HEK293 (cell line): ENCODE measurements at regions not wholly inside any gene's neighbourhood (a gene's known extent, or its start where the extent isn't known, plus 50 kb on each side); places are given as distances from the start of the nearest gene placed in this dataset.

ENCODE experiments used
- CTCF ChIA-PET: fragments of 350-600 bp; formaldehyde crosslinking; extraction: SDS; loops from one replicate; lab custom pipeline; 2021; ENCODE audit warnings: antibody characterized with exemption; lab: Yijun Ruan, JAX
- POLR2A ChIA-PET: fragments of 300-600 bp; formaldehyde crosslinking; extraction: SDS; loops from one replicate; lab custom pipeline; 2020; ENCODE audit warnings: antibody characterized with exemption, inconsistent platforms; lab: Yijun Ruan, JAX
- H3K27ac ChIP-seq: fragments of 200-500 bp; sonication (Bioruptor generic); 2 replicates; pipeline ENCODE4 v1.5.1; 2014; ENCODE audit warnings: low read depth, low read length, control low read depth, inconsistent platforms; ENCODE audit errors: extremely low read depth
- H3K36me3 ChIP-seq, 2 experiments: fragments of 200-500 bp in 1 of 2; sonication (Bioruptor generic) in 1 of 2; 1 replicate in 1 of 2; 2 replicates in 1 of 2; pipeline ENCODE4 v1.5.1; 2014 to 2017; ENCODE audit warnings: inconsistent platforms in 2 of 2, low read length in 2 of 2; ENCODE audit not compliant: control insufficient read depth in 2 of 2, insufficient read depth in 1 of 2
- H3K4me1 ChIP-seq: fragments of 200-500 bp; sonication (Bioruptor generic); 2 replicates; pipeline ENCODE4 v1.5.1; 2014; ENCODE audit warnings: mild to moderate bottlenecking, low read length, inconsistent platforms; ENCODE audit not compliant: control insufficient read depth, insufficient read depth
- H3K4me3 ChIP-seq: 2 replicates; pipeline ENCODE4 v1.5.1; 2011; ENCODE audit warnings: low read depth, mild to moderate bottlenecking, control low read depth, low read length, moderate library complexity
- H3K9me3 ChIP-seq: fragments of 200-500 bp; sonication (Bioruptor generic); 2 replicates; pipeline ENCODE4 v1.5.1; 2014; ENCODE audit warnings: low read depth, low read length, inconsistent platforms; ENCODE audit not compliant: control insufficient read depth, insufficient read depth
- FEZF1 ChIP-seq: fragments of 450-650 bp; formaldehyde crosslinking; IDR thresholded peaks from 2 replicates; pipeline ENCODE4 v1.5.1; 2016; ENCODE audit warnings: missing biosample characterization, missing genetic modification characterization
- IKZF3 ChIP-seq: fragments of 450-650 bp; IDR thresholded peaks from 2 replicates; pipeline ENCODE4 v1.5.0; 2018; ENCODE audit warnings: missing biosample characterization, mild to moderate bottlenecking, missing genetic modification characterization, moderate library complexity
- MEIS1 ChIP-seq: sonication (generic); formaldehyde crosslinking; IDR thresholded peaks from 2 replicates; pipeline ENCODE4 v1.8.1; 2022; ENCODE audit warnings: missing genetic modification reagents, mild to moderate bottlenecking, borderline replicate concordance
- PRDM10 ChIP-seq: fragments of 450-650 bp; formaldehyde crosslinking; IDR thresholded peaks from 2 replicates; pipeline ENCODE4 v1.5.1; 2016; ENCODE audit warnings: missing biosample characterization, missing genetic modification characterization
- WT1 ChIP-seq: fragments of 450-650 bp; formaldehyde crosslinking; IDR thresholded peaks from 2 replicates; pipeline ENCODE4 v1.5.1; 2016; ENCODE audit warnings: missing biosample characterization, missing genetic modification characterization
- YY2 ChIP-seq: fragments of 450-650 bp; formaldehyde crosslinking; IDR thresholded peaks from 2 replicates; pipeline ENCODE4 v1.5.1; 2016; ENCODE audit warnings: missing biosample characterization, missing genetic modification characterization
- ZBTB48 ChIP-seq: fragments of 450-650 bp; formaldehyde crosslinking; IDR thresholded peaks from 2 replicates; pipeline ENCODE4 v1.5.1; 2016; ENCODE audit warnings: missing biosample characterization, missing genetic modification characterization
- ZNF140 ChIP-seq: fragments of 450-650 bp; formaldehyde crosslinking; IDR thresholded peaks from 2 replicates; pipeline ENCODE4 v1.5.1; 2016; ENCODE audit warnings: missing biosample characterization, missing genetic modification characterization
- ZNF175 ChIP-seq: fragments of 450-650 bp; formaldehyde crosslinking; IDR thresholded peaks from 2 replicates; pipeline ENCODE4 v1.5.1; 2016; ENCODE audit warnings: missing biosample characterization, missing genetic modification characterization
- ZNF266 ChIP-seq: fragments of 450-650 bp; formaldehyde crosslinking; IDR thresholded peaks from 2 replicates; pipeline ENCODE4 v1.5.1; 2016; ENCODE audit warnings: missing biosample characterization, missing genetic modification characterization, low read depth
- ZNF274 ChIP-seq, 2 experiments: fragments of 200-500 bp in 1 of 2; fragments of 450-650 bp in 1 of 2; sonication (Bioruptor generic) in 1 of 2; formaldehyde crosslinking in 1 of 2; IDR thresholded peaks; 2 replicates each; pipeline versions ENCODE4 v1.5.1 to v1.6.1; 2014 to 2016; ENCODE audit warnings: borderline replicate concordance in 1 of 2, inconsistent platforms in 1 of 2, low read length in 1 of 2, missing biosample characterization in 1 of 2, missing genetic modification characterization in 1 of 2
- ZNF311 ChIP-seq: fragments of 450-650 bp; formaldehyde crosslinking; IDR thresholded peaks from 2 replicates; pipeline ENCODE4 v1.5.1; 2017; ENCODE audit warnings: missing biosample characterization, missing genetic modification characterization, borderline replicate concordance
- ZNF341 ChIP-seq: fragments of 450-650 bp; formaldehyde crosslinking; IDR thresholded peaks from 2 replicates; pipeline ENCODE4; 2016; ENCODE audit warnings: low read depth, missing biosample characterization, missing genetic modification characterization
- ZNF362 ChIP-seq: fragments of 450-650 bp; formaldehyde crosslinking; IDR thresholded peaks from 2 replicates; pipeline ENCODE4 v1.5.1; 2016; ENCODE audit warnings: missing biosample characterization, missing genetic modification characterization
- ZNF433 ChIP-seq: fragments of 450-650 bp; formaldehyde crosslinking; IDR thresholded peaks from 2 replicates; pipeline ENCODE4 v1.5.1; 2016; ENCODE audit warnings: missing biosample characterization, missing genetic modification characterization, low read depth
- ZNF501 ChIP-seq: fragments of 450-650 bp; formaldehyde crosslinking; IDR thresholded peaks from 2 replicates; pipeline ENCODE4 v1.5.1; 2016; ENCODE audit warnings: missing biosample characterization, missing genetic modification characterization
- ZNF558 ChIP-seq: fragments of 450-650 bp; formaldehyde crosslinking; IDR thresholded peaks from 2 replicates; pipeline ENCODE4 v1.5.1; 2016; ENCODE audit warnings: missing biosample characterization, missing genetic modification characterization
- ZNF610 ChIP-seq: fragments of 450-650 bp; formaldehyde crosslinking; IDR thresholded peaks from 2 replicates; pipeline ENCODE4 v1.5.1; 2016; ENCODE audit warnings: missing biosample characterization, missing genetic modification characterization, borderline replicate concordance
- ZXDB ChIP-seq: fragments of 450-650 bp; formaldehyde crosslinking; IDR thresholded peaks from 2 replicates; pipeline ENCODE4 v1.5.1; 2016; ENCODE audit warnings: missing biosample characterization, missing genetic modification characterization
- TF ChIP-seq, protein P1 (sequence below): fragments of 450-650 bp; formaldehyde crosslinking; IDR thresholded peaks from 2 replicates; pipeline ENCODE4 v1.5.1; 2017; ENCODE audit warnings: missing biosample characterization, mild to moderate bottlenecking, missing genetic modification characterization, moderate library complexity
- TF ChIP-seq, protein P2 (sequence below): fragments of 450-650 bp; formaldehyde crosslinking; IDR thresholded peaks from 2 replicates; pipeline ENCODE4 v1.5.1; 2017; ENCODE audit warnings: missing biosample characterization, missing genetic modification characterization

DNA sequence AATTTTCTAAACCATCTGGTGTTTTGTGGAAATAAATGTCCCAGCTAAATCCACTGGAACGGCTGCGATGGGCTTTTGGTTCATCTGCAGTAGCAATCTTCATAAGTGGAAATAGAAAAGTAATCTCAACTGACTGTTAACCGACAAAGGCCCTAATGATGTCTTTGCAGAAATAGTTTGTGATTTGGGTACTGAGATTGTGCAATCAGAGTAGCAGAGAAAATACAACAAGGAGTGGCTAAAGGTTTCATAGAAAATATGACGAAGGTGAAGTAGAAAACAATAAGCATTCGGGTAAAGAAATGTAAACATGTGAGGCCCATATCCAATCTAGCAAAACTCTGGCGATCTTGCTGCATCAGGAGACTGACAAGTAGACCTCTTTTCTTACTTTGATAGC lies 262.6 kb upstream of the MCTP2 start:
- ChIA-PET POLR2A (no interaction called here), CTCF (interaction anchor here (0.6 to 1.0 kb wide), 4 partner anchors 45 to 359 kb away, joined by 3 to 4 read pairs (median 4); no protein-coding TSS in a partner anchor)
- Histone ChIP-seq H3K27ac (no peak overlapping the region), H3K9me3 (no peaks in the 10 kb centered on the region), H3K36me3 (no peaks in the 10 kb centered on the region), H3K4me3 (no peak overlapping the region), H3K4me1 (no peaks in the 10 kb centered on the region)
- TF ChIP-seq ZNF311 (tag by site-specific recombination), result no peak
- no peak for TF ChIP-seq ZNF140 (tag by site-specific recombination)
- no peak for TF ChIP-seq MEIS1 (CRISPR knock-in tag)
- TF ChIP-seq ZXDB (tag by site-specific recombination), result no peak
- TF ChIP-seq ZNF362 (tag by site-specific recombination), result no peak
- no peak for TF ChIP-seq WT1 (tag by site-specific recombination)
- no peak for TF ChIP-seq ZNF266 (tag by site-specific recombination)
- TF ChIP-seq, protein P1, sequence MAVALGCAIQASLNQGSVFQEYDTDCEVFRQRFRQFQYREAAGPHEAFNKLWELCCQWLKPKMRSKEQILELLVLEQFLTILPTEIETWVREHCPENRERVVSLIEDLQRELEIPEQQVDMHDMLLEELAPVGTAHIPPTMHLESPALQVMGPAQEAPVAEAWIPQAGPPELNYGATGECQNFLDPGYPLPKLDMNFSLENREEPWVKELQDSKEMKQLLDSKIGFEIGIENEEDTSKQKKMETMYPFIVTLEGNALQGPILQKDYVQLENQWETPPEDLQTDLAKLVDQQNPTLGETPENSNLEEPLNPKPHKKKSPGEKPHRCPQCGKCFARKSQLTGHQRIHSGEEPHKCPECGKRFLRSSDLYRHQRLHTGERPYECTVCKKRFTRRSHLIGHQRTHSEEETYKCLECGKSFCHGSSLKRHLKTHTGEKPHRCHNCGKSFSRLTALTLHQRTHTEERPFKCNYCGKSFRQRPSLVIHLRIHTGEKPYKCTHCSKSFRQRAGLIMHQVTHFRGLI, result no peak
- TF ChIP-seq ZNF501 (tag by site-specific recombination), result no peak
- TF ChIP-seq ZNF341 (tag by site-specific recombination), result no peak
- no peak for TF ChIP-seq ZNF558

GRCh38 chr15:93965304-93965908 lies 266.0 kb upstream of the MCTP2 start:
- ChIA-PET POLR2A (no interaction called here), CTCF (interaction anchor here (1.3 to 3.0 kb wide), 3 partner anchors 10 to 935 kb away, joined by 4 to 12 read pairs (median 6); no protein-coding TSS in a partner anchor)
- TF ChIP-seq, protein P2, sequence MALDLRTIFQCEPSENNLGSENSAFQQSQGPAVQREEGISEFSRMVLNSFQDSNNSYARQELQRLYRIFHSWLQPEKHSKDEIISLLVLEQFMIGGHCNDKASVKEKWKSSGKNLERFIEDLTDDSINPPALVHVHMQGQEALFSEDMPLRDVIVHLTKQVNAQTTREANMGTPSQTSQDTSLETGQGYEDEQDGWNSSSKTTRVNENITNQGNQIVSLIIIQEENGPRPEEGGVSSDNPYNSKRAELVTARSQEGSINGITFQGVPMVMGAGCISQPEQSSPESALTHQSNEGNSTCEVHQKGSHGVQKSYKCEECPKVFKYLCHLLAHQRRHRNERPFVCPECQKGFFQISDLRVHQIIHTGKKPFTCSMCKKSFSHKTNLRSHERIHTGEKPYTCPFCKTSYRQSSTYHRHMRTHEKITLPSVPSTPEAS (tag by site-specific recombination), result no peak
- TF ChIP-seq YY2 (tag by site-specific recombination) (no peak), ZNF274 (IDR thresholded peaks at IDR 0.05; ENCODE audit: low read length) (no peak), ZNF274 (tag by site-specific recombination; IDR thresholded peaks at IDR 0.05; ENCODE audit: borderline replicate concordance) (no peak), ZNF433 (tag by site-specific recombination) (no peak), IKZF3 (tag by site-specific recombination) (no peak), ZNF266 (tag by site-specific recombination) (no peak), PRDM10 (tag by site-specific recombination) (no peak), ZNF610 (tag by site-specific recombination) (no peak), FEZF1 (tag by site-specific recombination) (no peak), ZBTB48 (tag by site-specific recombination) (no peak), ZNF175 (tag by site-specific recombination) (no peak)
- Histone ChIP-seq H3K36me3 (no peaks in the 10 kb centered on the region), H3K27ac (no peak overlapping the region), H3K4me1 (no peaks in the 10 kb centered on the region), H3K9me3 (no peaks in the 10 kb centered on the region), H3K4me3 (no peak overlapping the region)
